ENCODE measurements at regions not wholly inside any gene's neighbourhood (a gene's known extent, or its start where the extent isn't known, plus 50 kb on each side); places are given as distances from the start of the nearest gene placed in this dataset.

GRCh38 chr7:49631071-49631815 is 142.2 kb upstream of the VWC2 start:
- TF ChIP-seq CTCF (IDR thresholded peaks at IDR 0.05) (no peak), POLR2A (IDR thresholded peaks at IDR 0.05) (no peak), POLR2AphosphoS5 (IDR thresholded peaks at IDR 0.05; ENCODE audit: insufficient read depth in 1 of 2, low read depth in 1 of 2) (no peak)
